K562 (cell line): ENCODE measurements at regions not wholly inside any gene's neighbourhood (a gene's known extent, or its start where the extent isn't known, plus 50 kb on each side); places are given as distances from the start of the nearest gene placed in this dataset.

ENCODE experiments used
- ATAC-seq: fragments of 200-7000 bp; cut with Tn5 transposase; 3 replicates; pipeline ENCODE4 v1.9.1; 2020; ENCODE audit warnings: moderate library complexity
- BruUV-seq: library from RNA; stranded (reverse); fragments of 400-500 nt; replicated peaks from 2 replicates; lab custom pipeline; 2021; lab: Mats Ljungman, UMichigan
- CTCF ChIA-PET: fragments of 300-600 bp; formaldehyde crosslinking; extraction: SDS; loops from one replicate; lab custom pipeline; 2021; ENCODE audit warnings: low intra/inter-chr PET ratio; lab: Yijun Ruan, JAX
- POLR2A ChIA-PET: fragments of 300-600, 350-650 bp; sonication (Branson Sonifier 250); formaldehyde crosslinking; extraction: SDS; loops from one replicate; lab custom pipeline; 2021; ENCODE audit warnings: antibody characterized with exemption, inconsistent platforms; lab: Yijun Ruan, JAX
- DNase-seq, 4 experiments: peaks; one replicate each; pipeline versions ENCODE4 v3.0.0 to v3.0.0-alpha.2; 2011 to 2018; ENCODE audit warnings: low spot score in 3 of 4, mixed read lengths in 3 of 4; ENCODE audit errors: extremely low read depth in 1 of 4
- FAIRE-seq: peaks from 2 replicates; lab custom pipeline; 2011; peaks lifted over from hg19 to GRCh38; lab: Jason Lieb, UNC
- H2AFZ ChIP-seq: 2 replicates; pipeline ENCODE4 v1.6.0; 2011; ENCODE audit warnings: low read depth, low read length, control low read depth, inconsistent platforms
- H3K27ac ChIP-seq: fragments of 200-600 bp; 3 replicates; pipeline ENCODE4 v1.8.0; 2011; ENCODE audit warnings: low read depth, mild to moderate bottlenecking, control low read depth, inconsistent platforms, low read length, moderate library complexity, mixed read lengths; ENCODE audit errors: extremely low read depth
- H3K27me3 ChIP-seq, 2 experiments: fragments of 300-600 bp in 1 of 2; 2 replicates in 1 of 2; 3 replicates in 1 of 2; pipeline versions ENCODE4 v1.6.0 to v1.8.0; 2011; ENCODE audit warnings: inconsistent platforms in 2 of 2, low read length in 2 of 2, mild to moderate bottlenecking in 1 of 2, mixed read lengths in 1 of 2, moderate library complexity in 1 of 2; ENCODE audit not compliant: control insufficient read depth in 2 of 2, insufficient read depth in 2 of 2
- H3K36me3 ChIP-seq: fragments of 300-600 bp; 3 replicates; pipeline ENCODE4 v1.8.0; 2011; ENCODE audit warnings: mild to moderate bottlenecking, low read length, inconsistent platforms; ENCODE audit not compliant: control insufficient read depth, insufficient read depth
- H3K4me1 ChIP-seq, 2 experiments: fragments of 200-600 bp in 1 of 2; replicated peaks in 1 of 2; 2 replicates in 1 of 2; 3 replicates in 1 of 2; pipeline versions ENCODE4 v1.5.1 to v1.8.0; 2011; ENCODE audit warnings: inconsistent platforms in 2 of 2, low read length in 2 of 2, mild to moderate bottlenecking in 1 of 2, mixed read lengths in 1 of 2, moderate library complexity in 1 of 2; ENCODE audit not compliant: control insufficient read depth in 2 of 2, insufficient read depth in 2 of 2
- H3K4me2 ChIP-seq: 2 replicates; pipeline ENCODE4 v1.6.1; 2011; ENCODE audit warnings: low read length, control low read depth, inconsistent platforms, mixed read lengths; ENCODE audit not compliant: insufficient read depth
- H3K4me3 ChIP-seq: fragments of 200-600 bp; sonication (generic), shearing (Covaris generic); 2 replicates; pipeline ENCODE4 v1.5.1; 2016; ENCODE audit warnings: control low read depth, inconsistent platforms
- H3K79me2 ChIP-seq: fragments of 200-600 bp; 3 replicates; pipeline ENCODE4 v1.8.0; 2011; ENCODE audit warnings: low read length, inconsistent platforms; ENCODE audit not compliant: control insufficient read depth, insufficient read depth
- H3K9ac ChIP-seq, 2 experiments: 2 replicates each; pipeline versions ENCODE4 v1.6.0 to v1.6.1; 2011; ENCODE audit warnings: low read depth in 2 of 2, low read length in 2 of 2, control low read depth in 1 of 2, inconsistent platforms in 1 of 2, mild to moderate bottlenecking in 1 of 2, mixed read lengths in 1 of 2; ENCODE audit not compliant: insufficient read depth in 1 of 2
- H3K9me1 ChIP-seq: one replicate; pipeline ENCODE4 v1.6.0; 2011; ENCODE audit warnings: inconsistent platforms, mild to moderate bottlenecking, low read length, moderate library complexity; ENCODE audit not compliant: control insufficient read depth, insufficient read depth
- H3K9me3 ChIP-seq: replicated peaks from 2 replicates; pipeline ENCODE4 v1.5.1; 2011; ENCODE audit warnings: low read depth, low read length, inconsistent platforms; ENCODE audit not compliant: control insufficient read depth, insufficient read depth
- H4K20me1 ChIP-seq: replicated peaks from 2 replicates; pipeline ENCODE4 v1.6.1; 2011; ENCODE audit warnings: low read length, inconsistent platforms, mixed read lengths; ENCODE audit not compliant: control insufficient read depth, insufficient read depth
- BDP1 ChIP-seq: IDR thresholded peaks from 3 replicates; pipeline ENCODE4 v1.6.1; 2011; ENCODE audit not compliant: insufficient read length, insufficient read depth
- CBFA2T2 ChIP-seq: fragments of 450-650 bp; conservative IDR thresholded peaks from 2 replicates; pipeline ENCODE4 v1.6.1; 2017; ENCODE audit warnings: mild to moderate bottlenecking
- CBFA2T3 ChIP-seq: fragments of 450-650 bp; IDR thresholded peaks from 2 replicates; pipeline ENCODE4 v1.6.1; 2017
- CBFB ChIP-seq: sonication (generic); formaldehyde crosslinking; IDR thresholded peaks from 2 replicates; pipeline ENCODE4 v1.4.0; 2020; ENCODE audit warnings: mild to moderate bottlenecking, missing genetic modification reagents
- CHD4 ChIP-seq: fragments of 200-600 bp; sonication (generic); IDR thresholded peaks from 3 replicates; pipeline ENCODE4 v1.6.1; 2012; ENCODE audit warnings: low read depth, mild to moderate bottlenecking, mixed read lengths, low read length, inconsistent platforms; ENCODE audit not compliant: insufficient read depth, insufficient replicate concordance, poor library complexity, severe bottlenecking
- CLOCK ChIP-seq: fragments of 250-450 bp; sonication (Bioruptor Pico); IDR thresholded peaks from 2 replicates; pipeline ENCODE4 v1.4.0; 2020; ENCODE audit warnings: mild to moderate bottlenecking, moderate library complexity, borderline replicate concordance
- CTCF ChIP-seq, 3 experiments: IDR thresholded peaks in 2 of 3; conservative IDR thresholded peaks in 1 of 3; 2 replicates each; pipeline ENCODE4 v1.5.1; 2011 to 2012; ENCODE audit warnings: low read length in 3 of 3, mild to moderate bottlenecking in 3 of 3, control low read depth in 2 of 3, improper control_type of control experiment in 1 of 3, inconsistent platforms in 1 of 3, low read depth in 1 of 3, mixed read lengths in 1 of 3, moderate library complexity in 1 of 3; ENCODE audit not compliant: insufficient read depth in 2 of 3
- ETV5 ChIP-seq: sonication (generic); formaldehyde crosslinking; IDR thresholded peaks from 2 replicates; pipeline ENCODE4 v1.4.0; 2020; ENCODE audit warnings: low read depth, mild to moderate bottlenecking, missing genetic modification reagents
- FOS ChIP-seq: IDR thresholded peaks from 3 replicates; pipeline ENCODE4 v1.6.1; 2011; ENCODE audit not compliant: insufficient read length; ENCODE audit errors: extremely low read depth
- FOXA3 ChIP-seq, 2 experiments: fragments of 450-650 bp in 1 of 2; sonication (generic) in 1 of 2; formaldehyde crosslinking; IDR thresholded peaks in 1 of 2; conservative IDR thresholded peaks in 1 of 2; 2 replicates each; pipeline versions ENCODE4 v1.4.0 to v1.8.0; 2020 to 2022; ENCODE audit warnings: mild to moderate bottlenecking in 2 of 2, missing genetic modification reagents in 1 of 2
- GMEB1 ChIP-seq: fragments of 250-450 bp; sonication (Bioruptor Pico); IDR thresholded peaks from 2 replicates; pipeline ENCODE4 v1.4.0; 2020; ENCODE audit warnings: mild to moderate bottlenecking
- RAD21 ChIP-seq, 2 experiments: fragments of 250-450 bp in 1 of 2; fragments of 450-650 bp in 1 of 2; sonication (Bioruptor Pico) in 1 of 2; formaldehyde crosslinking in 1 of 2; IDR thresholded peaks in 1 of 2; conservative IDR thresholded peaks in 1 of 2; 2 replicates each; pipeline versions ENCODE4 v1.4.0 to v1.8.0; 2020 to 2022; ENCODE audit warnings: mild to moderate bottlenecking in 2 of 2, moderate library complexity in 1 of 2
- RFX7 ChIP-seq: fragments of 250-450 bp; sonication (Bioruptor Pico); IDR thresholded peaks from 2 replicates; pipeline ENCODE4 v1.5.1; 2021; ENCODE audit warnings: mild to moderate bottlenecking
- ZEB2 ChIP-seq: fragments of 450-650 bp; IDR thresholded peaks from 2 replicates; pipeline ENCODE4 v1.6.1; 2016
- ZNF239 ChIP-seq: fragments of 250-450 bp; sonication (Bioruptor Pico); IDR thresholded peaks from 2 replicates; pipeline ENCODE4 v1.4.0; 2020; ENCODE audit warnings: mild to moderate bottlenecking
- WGBS: fragments of 100-300 bp; shearing (Covaris generic); methylation state at CpG from one replicate; pipeline ENCODE4 v1.1.6; 2016; ENCODE audit warnings: low coverage, mixed read lengths; ENCODE audit not compliant: insufficient coverage; ENCODE audit errors: missing lambda C conversion rate; 5-methylcytosine and 5-hydroxymethylcytosine counted together
- in situ Hi-C: fragments of 300-500 bp; cut with MboI; formaldehyde crosslinking; loops from 4 replicates; pipeline ENCODE4 v1.15.0; 2018; ENCODE audit warnings: inconsistent platforms, mixed read lengths
- intact Hi-C: fragments of 100-400 bp; cut with micrococcal nuclease; formaldehyde crosslinking; loops from 2 replicates; pipeline ENCODE4 v1.14.2; 2022

- TF ChIP-seq RAD21 (CRISPR knock-in tag; conservative IDR thresholded peaks at IDR 0.05 in 1 of 2, IDR thresholded peaks at IDR 0.05 in 1 of 2), result peak; percentile 50 to 61
- TF ChIP-seq CTCF (IDR thresholded peaks at IDR 0.05 in 2 of 3, conservative IDR thresholded peaks at IDR 0.05 in 1 of 3; ENCODE audit: insufficient read depth in 2 of 3, low read depth in 1 of 3, low read length in 3 of 3), result peak in 2 of 3 experiments; percentile 38 to 43; a peak in 3 of 6 replicates
Measured at GRCh38 chr5:12292610-12293204, 388.5 kb upstream of the CTNND2 start (continued).

- 0 out of 2 replicates have a peak, but pooled peaks cover 1% of the 10 kb centered on the region for H3K9me3 ChIP-seq
- 0% methylated on average over 1 of the region's 1 CpG for WGBS
- intact Hi-C loops (no loop called here), in situ Hi-C loops (no loop called here)
- no peaks in the 10 kb centered on the region for H3K27me3 ChIP-seq
- H3K27ac ChIP-seq, result no peak overlapping the region
- no peak for FAIRE-seq
- no peak for DNase-seq
- H3K9me1 ChIP-seq, result no peaks in the 10 kb centered on the region
- no TSS peak for BruUV-seq
- ChIA-PET POLR2A (no interaction called here), CTCF (no interaction called here)
- H3K9ac ChIP-seq, result no peak overlapping the region
- H3K4me1 ChIP-seq, result no peaks in the 10 kb centered on the region
- H3K4me3 ChIP-seq, result no peak overlapping the region
- H4K20me1 ChIP-seq, result no peaks in the 10 kb centered on the region
- H3K4me2 ChIP-seq, result no peak overlapping the region
- H2AFZ ChIP-seq, result no peak overlapping the region
- H3K79me2 ChIP-seq, result no peaks in the 10 kb centered on the region
- H3K36me3 ChIP-seq, result no peaks in the 10 kb centered on the region
- no peak for ATAC-seq
- TF ChIP-seq BDP1 (no peak), CBFB (no peak), CBFA2T2 (no peak), FOS (no peak), ETV5 (no peak), ZEB2 (no peak), CHD4 (no peak), CLOCK (CRISPR knock-in tag) (no peak), FOXA3 (CRISPR knock-in tag; conservative IDR thresholded peaks at IDR 0.05 in 1 of 2, IDR thresholded peaks at IDR 0.05 in 1 of 2) (no peak), CBFA2T3 (no peak), ZNF239 (CRISPR knock-in tag) (no peak), GMEB1 (CRISPR knock-in tag) (no peak), RFX7 (CRISPR knock-in tag) (no peak)
Measured at GRCh38 chr5:12284604-12285003, 380.4 kb upstream of the CTNND2 start.
